Cerebellar nuclear complex (tissue), 1 donor: ENCODE measurements at regions not wholly inside any gene's neighbourhood (a gene's known extent, or its start where the extent isn't known, plus 50 kb on each side); places are given as distances from the start of the nearest gene placed in this dataset.

Source experiments
- DNase-seq, 2 experiments: peaks; one replicate each; lab custom pipeline; 2025; lab: John Stamatoyannopoulos, UW

DNA sequence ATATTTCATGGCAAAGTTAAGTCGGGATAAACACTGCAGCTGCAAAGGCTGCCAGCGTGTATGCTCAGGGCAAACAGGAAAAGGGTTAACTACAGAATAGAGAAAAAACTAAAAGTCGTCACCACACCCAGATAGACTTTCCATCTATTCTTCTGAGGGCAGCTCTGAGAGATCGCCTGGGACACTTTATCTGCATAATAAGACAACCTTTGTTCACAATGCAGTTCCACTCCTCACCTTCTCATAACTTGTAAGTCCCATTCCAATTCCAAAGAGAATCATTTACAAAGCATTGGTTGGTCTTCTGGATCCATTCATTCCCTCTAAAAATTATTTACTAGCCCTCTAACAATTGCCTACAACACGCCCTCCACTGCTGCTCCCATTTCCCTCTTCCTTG lies 437.4 kb downstream of the RND3 start:
- DNase-seq = no peak

DNA sequence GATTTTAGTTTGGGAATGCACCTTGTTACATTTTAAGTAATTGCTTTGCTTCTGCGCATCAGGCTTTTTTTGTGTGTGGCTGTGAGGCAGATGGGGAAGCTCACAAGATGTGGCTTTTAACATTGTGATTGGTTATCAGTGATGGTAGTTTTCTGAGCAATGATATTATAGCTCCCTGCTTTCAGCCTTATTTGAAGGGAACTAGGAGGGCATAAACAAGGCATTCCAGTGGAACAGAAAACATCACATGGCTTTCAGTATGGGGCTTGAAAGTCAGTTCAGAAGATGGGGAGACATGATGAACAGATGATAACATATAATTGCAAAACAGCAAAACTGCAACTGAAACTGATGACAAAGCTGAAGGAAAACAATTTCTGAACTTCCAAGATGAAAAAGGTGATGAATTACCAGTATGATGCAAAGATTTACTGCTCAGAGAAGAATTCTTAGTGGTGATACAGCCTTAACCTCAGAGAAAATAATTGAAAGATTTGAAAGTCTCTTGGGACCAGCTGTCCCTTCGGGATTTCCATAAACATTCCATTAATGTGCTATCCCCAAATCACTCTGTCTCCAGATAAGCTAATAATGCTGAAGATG lies 439.7 kb downstream of the RND3 start:
- no peak for DNase-seq

DNA sequence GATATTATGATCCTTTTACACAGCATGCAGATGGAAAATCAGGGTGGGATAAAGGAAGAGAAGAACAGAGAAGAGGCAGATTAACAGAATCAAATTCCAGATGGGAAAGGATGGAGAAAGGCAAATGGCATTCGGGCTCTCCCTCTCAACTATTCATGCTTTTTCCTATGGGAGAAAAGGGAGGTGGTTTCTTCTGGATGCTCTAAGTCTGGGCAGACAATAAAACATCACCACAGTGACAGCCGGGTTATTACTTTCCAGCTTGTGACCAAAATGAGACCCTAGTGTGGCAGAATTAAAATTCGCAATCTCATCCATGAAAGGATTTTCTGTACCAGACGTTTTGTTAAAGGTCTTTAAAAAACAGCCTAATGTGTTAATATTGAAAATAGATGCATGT lies 440.7 kb downstream of the RND3 start:
- no peak for DNase-seq

DNA sequence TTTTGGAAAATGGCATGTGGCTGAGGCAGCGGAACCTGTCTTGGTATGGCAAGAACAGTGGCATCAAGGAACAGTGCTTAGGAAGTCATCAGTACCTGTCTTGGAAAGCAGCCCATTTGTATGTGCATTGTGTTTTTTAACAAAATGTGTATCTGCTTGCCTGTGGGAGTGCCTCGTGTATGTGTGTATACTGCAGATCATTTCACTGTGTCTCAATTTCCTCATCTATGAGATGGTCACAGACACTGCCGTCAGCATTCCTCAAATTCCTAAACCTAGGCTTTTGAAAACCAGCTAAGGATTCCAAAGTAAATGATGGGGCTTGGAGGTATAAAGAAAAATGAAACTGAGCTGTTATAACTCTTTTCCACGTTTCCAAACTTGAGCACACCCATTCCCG lies 441.3 kb downstream of the RND3 start:
- no peak for DNase-seq

DNA sequence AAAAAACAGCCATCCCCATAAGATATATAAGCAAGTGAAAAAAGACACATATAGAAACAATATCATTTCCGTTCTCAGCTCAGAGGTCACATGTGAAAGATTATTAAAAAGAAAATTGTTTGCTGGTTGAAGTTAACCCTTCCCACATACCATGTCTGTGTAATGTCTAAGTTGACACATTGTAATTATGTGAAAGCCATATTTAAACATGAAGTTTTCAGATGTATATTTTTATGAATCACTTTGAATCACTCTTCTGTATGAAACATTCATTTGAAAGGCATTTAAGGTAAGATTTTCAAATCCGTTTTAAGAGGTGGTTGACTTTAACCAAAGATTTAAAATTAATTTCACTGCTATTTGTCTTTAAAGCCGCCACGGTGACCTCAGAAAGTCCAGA lies 441.9 kb downstream of the RND3 start:
- no peak for DNase-seq

DNA sequence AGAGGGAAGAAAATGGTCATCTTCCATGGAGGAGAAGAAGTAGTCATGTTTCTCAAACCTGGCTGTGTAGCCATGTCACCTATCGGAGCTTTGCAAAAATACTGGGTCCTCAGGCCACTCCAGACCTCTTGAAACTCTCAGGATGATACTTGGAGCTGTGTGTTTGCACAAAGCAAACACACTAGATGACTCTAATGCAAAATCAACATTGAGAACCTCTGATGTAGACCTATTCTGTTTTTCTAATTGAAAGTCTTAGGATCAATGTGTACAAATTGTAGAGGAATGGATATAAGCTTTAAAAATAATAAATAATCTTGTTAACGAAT lies 444.3 kb downstream of the RND3 start:
- no peak for DNase-seq

DNA sequence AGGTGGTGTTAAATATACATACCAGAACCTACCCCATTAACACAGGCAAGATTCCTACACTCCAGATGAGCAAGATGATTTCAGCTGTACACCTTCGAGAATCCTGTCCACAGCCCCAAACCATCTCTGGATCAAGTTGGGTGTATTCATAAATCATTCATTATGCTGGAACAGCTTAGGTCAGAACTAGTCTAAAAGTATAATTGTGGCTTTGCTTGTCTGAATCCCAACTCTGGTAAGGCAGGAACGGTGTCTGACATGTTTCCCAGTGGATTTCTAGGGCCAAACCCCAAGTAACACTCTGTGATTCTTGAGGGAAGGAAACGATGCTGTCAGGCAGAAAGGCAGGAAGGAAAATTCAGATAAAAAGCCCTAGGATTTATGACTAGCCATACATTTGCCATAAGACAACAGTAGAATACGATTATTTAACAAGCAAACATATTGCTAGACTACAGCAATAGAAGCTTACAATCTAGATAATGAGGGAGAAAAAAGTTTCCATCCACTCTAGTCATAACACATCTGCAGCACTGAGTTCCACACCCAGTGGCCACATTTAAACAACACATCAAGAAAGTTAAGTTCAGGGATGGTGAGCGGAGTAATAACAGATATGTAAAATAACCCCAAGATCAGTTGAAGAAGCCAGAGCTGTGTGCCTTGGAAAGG lies 444.8 kb downstream of the RND3 start:
- no peak for DNase-seq

DNA sequence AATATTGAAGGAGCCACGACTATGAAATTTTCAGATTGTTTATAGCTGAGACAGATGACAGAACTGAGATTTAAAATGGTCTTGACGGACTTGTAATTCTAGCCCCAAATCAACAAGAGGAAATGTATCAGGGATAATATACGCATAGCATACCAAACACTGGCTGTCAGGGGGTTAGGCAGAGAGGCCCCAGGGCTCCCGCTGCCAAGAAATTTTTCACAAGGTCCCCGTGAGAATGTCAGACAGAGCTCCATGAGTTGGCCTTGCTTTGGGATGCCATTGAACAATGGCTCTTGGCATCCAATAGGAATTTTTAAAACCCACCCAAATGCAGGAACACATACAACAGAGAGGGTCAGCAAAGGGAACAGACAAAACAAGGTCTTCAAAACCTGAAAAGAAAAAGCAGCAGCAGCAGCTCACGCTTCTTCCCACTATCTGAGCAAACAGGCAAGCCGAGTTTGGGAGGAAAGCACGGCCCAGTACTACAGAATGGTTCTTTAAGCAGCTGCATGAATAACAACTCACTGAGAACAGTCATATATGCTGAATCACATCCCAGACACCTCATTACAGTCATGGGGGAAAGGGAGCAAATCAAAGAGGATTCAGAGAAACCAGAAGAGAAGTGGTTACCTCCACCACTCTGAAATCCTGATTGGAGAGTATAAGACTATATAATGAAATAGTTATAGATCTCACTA lies 445.6 kb downstream of the RND3 start:
- no peak for DNase-seq

DNA sequence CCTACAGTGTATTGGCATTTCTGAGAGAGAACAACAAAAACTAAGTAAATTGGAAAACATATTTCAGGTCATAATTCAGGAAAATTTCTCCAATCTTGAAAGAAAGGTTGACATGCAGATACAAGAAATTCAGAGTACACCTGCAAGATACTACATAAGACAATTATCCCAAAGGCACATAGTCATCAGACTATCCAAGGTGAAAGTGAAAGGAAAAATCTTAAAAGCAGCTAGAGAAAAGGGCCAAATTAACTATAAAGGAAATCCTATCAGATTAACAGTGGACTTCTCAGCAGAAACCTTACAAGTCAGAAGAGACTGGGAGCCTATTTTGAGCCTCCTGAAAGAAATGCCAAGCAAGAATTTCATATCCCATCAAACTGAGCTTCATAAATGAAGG lies 449.0 kb upstream of the MMADHC start:
- DNase-seq = no peak

DNA sequence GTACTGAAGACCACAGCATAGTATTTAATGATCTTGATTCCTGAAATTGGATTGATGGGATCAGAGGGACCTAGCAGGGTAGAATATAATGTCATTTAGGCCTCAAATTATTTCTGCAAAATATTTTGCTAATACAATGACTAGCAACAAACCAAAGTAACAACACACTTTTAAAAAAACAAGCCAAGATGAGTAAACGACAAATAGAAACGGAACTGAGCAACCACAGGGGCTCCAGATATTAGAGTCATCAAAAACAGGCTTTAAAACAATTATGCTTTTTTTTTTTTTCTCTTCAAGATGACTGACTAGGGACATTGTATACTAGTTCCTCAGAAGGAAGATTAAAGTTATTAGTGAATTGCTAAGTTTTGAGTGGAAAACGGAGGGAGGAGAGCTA lies 447.1 kb upstream of the MMADHC start:
- DNase-seq = no peak

DNA sequence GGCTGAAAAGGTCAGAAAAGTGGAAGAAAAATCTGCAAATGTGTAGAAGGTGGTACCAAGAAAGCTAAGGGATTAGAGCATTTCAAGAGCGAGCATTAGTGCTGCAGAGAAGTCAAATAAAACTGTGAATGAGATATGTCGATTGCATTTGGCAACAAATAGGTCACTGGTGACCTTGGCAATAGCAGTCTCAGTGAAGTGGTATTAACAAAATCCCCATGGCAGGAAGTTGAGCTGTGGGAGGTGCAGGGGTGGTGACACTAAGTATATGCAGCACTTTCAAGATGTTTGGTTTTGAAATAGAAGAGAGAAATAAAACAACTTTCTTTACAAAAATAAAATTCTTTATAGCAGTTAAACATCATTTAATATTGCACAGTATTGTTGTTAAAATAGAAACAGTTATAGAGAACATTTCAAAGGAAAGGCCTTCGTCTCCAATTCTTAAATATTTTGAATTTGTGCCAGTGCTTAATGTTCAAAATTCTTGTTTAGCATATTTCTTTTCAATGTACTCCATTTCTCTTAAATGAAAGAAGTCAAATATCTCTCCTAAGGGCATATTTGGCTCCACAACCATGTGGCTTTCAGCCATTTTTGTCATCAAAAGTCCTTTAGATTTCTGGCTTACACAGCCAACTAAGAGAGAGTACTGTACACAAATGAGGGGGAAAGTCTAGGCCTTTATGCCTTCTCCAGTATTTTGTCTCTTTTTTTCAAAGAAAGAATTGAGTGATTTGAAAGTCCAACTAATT lies 443.0 kb upstream of the MMADHC start:
- no peak for DNase-seq

DNA sequence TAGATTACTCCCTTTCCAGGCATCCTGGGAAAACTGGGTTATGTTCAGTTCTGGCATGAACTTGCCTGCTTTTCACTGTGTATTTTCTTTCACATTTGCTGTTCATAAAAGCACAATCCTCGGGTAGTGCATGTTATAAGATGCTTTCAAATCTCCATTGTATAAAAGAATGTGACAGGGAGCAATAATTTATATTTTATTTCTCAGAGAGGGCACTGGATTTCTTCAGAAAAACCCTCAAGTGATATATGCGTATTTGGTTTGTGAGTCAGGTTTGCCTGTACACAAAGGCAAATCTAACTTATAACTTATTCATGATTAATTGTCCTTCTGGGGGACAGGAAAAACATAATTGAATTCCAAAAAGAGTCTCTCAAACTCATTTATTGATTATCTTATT lies 440.7 kb upstream of the MMADHC start:
- no peak for DNase-seq

DNA sequence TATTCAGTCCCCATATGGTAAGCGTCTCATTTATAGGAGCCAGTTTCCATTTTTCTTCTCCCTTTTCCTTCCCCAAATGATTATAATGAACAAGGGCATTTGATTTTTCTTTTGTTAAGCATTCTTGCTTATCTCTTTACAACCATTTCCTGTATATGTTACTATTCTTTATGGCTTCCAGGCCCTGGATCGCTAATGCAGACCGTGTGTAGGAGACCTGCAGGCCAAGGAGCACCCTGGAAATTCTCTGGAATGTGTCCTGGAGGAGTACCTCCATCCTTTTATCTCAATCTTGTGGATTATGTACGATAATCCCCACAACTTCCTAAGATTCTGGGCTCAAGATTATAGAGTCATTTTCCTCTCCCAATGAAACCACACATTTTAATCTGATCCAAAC lies 439.6 kb upstream of the MMADHC start:
- DNase-seq = no peak

DNA sequence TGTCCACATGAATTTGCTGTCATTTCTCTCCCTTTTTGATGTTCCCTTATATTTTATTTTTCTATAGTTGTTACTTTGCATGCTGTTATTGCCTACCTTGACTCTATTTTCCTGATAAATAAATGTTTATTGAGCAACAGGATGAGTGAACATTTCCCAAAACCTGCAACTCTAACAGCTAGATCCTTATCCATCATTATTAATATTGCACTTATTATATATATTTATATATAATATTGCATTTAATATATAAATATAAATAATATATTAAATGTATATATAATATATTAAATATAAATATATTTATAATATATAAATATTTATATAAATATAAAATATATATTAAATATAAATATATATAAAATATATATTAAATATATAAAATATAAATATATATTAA lies 436.1 kb upstream of the MMADHC start:
- DNase-seq = no peak

DNA sequence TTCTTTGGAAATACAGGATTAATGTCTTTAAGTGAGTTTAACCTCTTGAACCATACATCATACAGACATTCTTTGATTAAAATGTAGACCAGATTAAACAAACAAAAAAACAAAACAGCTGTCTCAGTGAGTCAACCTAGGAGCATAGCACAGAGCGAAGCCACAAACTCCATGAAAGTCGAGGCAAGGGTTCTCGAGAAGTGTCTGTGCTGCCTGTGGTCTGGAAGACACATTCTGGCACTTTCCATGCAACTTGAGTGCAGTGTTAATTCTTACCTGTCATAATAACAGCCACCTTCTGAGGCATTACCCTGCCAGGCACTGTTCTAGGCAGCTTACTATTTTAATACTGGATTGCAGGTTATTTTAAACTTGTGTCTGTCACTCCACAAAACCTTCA lies 435.5 kb upstream of the MMADHC start:
- no peak for DNase-seq

DNA sequence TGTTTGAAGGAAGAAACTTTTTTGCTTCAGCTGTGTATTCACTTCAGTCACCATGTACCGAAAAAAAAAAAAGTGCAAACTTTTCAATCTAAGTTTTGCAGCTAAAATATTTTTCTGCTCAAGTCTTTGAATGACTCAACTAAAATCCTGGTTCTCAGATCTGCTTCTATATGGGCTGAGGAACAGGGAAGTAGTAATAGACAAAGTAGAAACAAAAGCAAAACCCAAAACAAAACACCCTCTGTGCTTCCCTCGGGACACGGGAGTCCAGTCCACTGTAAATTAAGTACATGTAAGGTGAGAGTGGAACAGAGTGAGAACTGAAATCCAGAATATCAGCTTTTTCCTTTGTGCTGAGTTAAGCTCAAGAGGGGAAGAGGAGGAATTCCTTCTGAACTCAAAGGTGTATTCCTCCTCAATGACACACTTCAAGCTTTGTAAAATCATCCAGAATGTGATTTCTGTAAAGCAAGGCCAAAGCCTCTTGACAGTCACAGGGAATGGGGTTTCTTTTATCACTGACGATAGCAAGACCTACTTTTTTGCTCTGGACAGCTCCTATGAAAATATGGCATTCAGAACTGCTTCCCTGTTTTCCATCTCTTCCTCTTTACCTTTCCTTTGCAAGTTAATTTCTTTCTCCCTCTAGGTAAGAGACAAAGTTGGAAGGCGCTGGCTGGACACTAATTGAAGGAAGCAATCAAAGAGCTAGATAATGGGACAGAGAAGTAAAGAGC lies 433.5 kb upstream of the MMADHC start:
- no peak for DNase-seq

DNA sequence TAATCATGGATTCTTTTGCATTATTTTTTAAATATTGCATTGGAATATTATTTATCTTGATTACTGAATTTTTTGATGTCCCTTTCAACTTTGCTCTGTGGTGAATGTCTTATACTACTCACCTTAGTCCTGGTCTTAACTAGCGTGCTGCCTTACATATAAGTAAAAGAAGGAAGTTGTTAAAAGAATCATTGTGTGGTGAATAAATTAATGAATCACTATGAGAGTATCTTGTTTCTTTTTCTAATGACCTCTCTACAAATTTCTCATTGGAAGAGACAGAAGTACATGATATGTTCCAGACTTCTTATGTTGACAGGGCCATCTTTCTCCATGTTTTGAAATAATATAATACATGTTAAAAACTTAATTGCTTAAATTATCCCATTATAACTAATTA lies 432.6 kb upstream of the MMADHC start:
- DNase-seq = no peak

DNA sequence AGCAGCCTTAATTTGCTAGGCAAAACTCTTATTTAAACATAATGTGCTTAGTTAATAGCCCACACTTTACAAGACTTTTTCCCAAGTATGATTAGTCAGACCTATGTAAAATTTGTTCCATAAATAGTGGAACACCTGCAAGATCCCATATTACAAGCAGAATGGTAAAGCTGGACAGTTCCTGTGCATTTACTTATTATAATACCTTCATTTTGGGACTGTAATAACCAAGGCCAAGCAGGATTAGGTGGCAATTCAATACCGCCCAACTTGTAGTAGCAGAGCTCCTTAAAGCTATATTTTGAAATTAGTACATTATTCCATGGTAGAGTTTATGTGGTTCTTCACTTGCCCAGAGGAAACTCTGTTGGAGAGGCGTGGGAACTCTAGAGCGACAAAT lies 431.5 kb upstream of the MMADHC start:
- DNase-seq = no peak

DNA sequence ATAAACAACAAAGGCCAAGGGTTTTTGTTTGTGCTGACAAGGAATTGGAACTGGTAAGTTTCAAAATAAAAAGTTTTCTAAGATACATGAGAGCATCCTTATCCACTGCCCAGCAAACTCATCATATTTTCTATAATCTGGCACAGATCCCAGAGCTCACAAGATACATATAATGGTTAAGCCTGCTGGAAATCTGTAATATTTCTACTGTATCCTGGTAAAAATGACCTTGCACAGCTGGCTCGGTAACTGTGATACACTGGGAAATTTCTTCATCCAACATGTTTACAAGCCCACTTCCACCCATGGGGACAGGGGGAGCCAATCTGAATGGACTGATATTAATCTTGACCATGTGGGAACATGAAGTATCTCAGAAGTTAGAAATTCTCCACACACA lies 425.4 kb upstream of the MMADHC start:
- no peak for DNase-seq

DNA sequence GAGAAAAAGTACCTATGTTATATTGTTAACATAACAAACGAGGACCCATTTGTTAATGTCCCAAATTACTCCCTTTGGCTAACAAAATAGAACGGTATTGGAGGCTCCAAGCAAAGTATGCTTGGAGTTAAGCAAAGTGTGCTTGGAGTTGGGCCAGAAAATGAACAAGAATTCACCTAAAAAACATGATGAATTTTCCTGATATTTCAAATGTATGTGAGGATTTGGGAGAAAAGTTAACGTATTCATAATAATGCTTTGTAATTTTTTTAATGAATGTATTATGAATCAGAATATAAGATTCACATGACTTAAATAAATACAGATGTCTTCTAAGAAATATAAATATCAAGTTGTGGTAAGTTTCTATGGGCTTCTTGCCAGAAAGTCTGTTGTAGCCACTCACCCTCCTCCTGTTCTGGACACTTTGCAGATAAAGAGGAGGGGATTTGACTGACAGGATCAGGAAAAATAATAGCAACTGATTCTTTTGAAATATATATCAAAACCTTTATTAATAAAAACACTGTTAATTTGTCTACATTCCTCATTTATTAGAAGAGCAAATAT lies 423.7 kb upstream of the MMADHC start:
- no peak for DNase-seq

DNA sequence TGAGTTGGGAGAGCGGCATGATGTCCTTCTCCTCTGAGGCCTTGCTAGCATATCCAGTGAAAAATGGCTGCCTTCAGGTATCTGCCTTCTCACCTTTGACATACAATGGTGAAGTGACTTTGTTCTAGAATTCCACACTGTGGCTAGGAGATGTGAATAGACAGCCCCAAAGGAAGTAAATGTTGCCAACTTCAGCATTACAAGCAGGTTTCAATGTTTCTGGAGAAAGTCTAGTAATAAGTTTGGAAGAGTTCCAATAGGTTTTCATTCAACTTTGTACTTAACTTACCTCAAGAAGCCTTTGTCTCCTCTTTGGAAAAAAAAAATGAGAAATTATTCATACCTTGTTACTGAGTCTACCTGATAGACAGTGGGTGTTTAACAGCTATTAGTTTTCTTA lies 421.3 kb upstream of the MMADHC start:
- DNase-seq = no peak

DNA sequence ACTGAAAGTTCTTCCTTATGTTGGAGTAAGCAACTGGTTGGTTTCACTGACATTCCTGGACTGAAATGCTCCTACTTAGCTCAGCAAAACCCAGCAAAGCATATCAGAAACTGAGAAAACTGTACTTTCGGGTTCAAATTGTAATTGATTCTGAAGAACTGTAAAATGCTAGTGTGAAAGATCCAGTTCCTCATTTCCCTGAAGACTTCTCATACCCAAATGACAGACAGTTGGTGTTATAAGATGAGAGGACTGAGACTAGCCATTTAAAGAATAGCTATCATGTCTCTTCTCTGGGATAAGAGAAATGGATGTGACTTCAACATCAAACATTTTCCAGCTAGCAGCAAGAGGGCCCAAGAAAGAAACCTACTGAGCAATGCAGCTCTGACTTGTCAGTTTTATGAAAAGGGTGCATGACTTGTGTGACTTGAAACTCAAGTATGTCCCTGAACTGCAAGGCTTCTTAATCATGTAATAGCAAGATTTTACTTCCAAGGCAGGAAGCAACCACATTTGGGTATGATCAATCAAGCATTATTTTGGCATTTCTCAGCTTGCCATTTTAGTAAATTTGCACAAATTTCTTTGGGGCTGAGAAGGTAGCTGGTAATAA lies 420.3 kb upstream of the MMADHC start:
- DNase-seq = no peak
